ENCODE measurements at regions not wholly inside any gene's neighbourhood (a gene's known extent, or its start where the extent isn't known, plus 50 kb on each side); places are given as distances from the start of the nearest gene placed in this dataset.
"Not testable (repeated sequence)": the region's sequence is repeated elsewhere in the genome, so short reads cannot be mapped to it uniquely, and the experiment has no call there.

- no peak for DNase-seq (ENCODE audit: low read depth)
These were observed 288.8 kb downstream of the LTN1 start for GRCh38 chr21:28703861-28704260.

GRCh38 chr21:28699596-28700259, 292.9 kb downstream of the LTN1 start:
- no peak for DNase-seq (ENCODE audit: low read depth)

GRCh38 chr21:28699186-28699585, 293.5 kb downstream of the LTN1 start:
- DNase-seq (ENCODE audit: low read depth), result no peak

GRCh38 chr21:28696844-28697410, 295.8 kb downstream of the LTN1 start:
- no peak for DNase-seq (ENCODE audit: low read depth)

- no peak for DNase-seq (ENCODE audit: low read depth)
These were observed 299.2 kb downstream of the LTN1 start for GRCh38 chr21:28693476-28693875.

GRCh38 chr21:28690196-28690595, 302.5 kb downstream of the LTN1 start:
- DNase-seq (ENCODE audit: low read depth), result no peak

GRCh38 chr21:28688381-28688780, 304.3 kb downstream of the LTN1 start:
- DNase-seq (ENCODE audit: low read depth), result no peak

GRCh38 chr21:28687586-28687985, 305.1 kb downstream of the LTN1 start:
- DNase-seq (ENCODE audit: low read depth), result no peak

- no peak for DNase-seq (ENCODE audit: low read depth)
These were observed 308.5 kb downstream of the LTN1 start for GRCh38 chr21:28683982-28684752.

GRCh38 chr21:28682884-28683283, 309.8 kb downstream of the LTN1 start:
- DNase-seq (ENCODE audit: low read depth), result not testable (repeated sequence)

- DNase-seq (ENCODE audit: low read depth), result not testable (repeated sequence)
These were observed 315.6 kb downstream of the LTN1 start for GRCh38 chr21:28677096-28677495.

GRCh38 chr21:28675331-28676041, 317.2 kb downstream of the LTN1 start:
- DNase-seq (ENCODE audit: low read depth), result no peak

GRCh38 chr21:28674763-28675162, 317.9 kb downstream of the LTN1 start:
- no peak for DNase-seq (ENCODE audit: low read depth)

- no peak for DNase-seq (ENCODE audit: low read depth)
These were observed 321.0 kb downstream of the LTN1 start for GRCh38 chr21:28671549-28672195.

GRCh38 chr21:28669971-28670653, 322.6 kb downstream of the LTN1 start:
- DNase-seq (ENCODE audit: low read depth), result no peak

GRCh38 chr21:28669321-28669720, 323.4 kb downstream of the LTN1 start:
- no peak for DNase-seq (ENCODE audit: low read depth)

GRCh38 chr21:28663754-28664153, 328.9 kb downstream of the LTN1 start:
- DNase-seq (ENCODE audit: low read depth), result no peak

- no peak for DNase-seq (ENCODE audit: low read depth)
These were observed 329.5 kb downstream of the LTN1 start for GRCh38 chr21:28663111-28663693.

- no peak for DNase-seq (ENCODE audit: low read depth)
These were observed 335.1 kb downstream of the LTN1 start for GRCh38 chr21:28657566-28657965.

- DNase-seq (ENCODE audit: low read depth), result no peak
These were observed 337.2 kb downstream of the LTN1 start for GRCh38 chr21:28655471-28655870.

GRCh38 chr21:28654406-28654805, 338.3 kb downstream of the LTN1 start:
- DNase-seq (ENCODE audit: low read depth), result no peak
